Neuron (in vitro differentiated cells): ENCODE measurements at regions not wholly inside any gene's neighbourhood (a gene's known extent, or its start where the extent isn't known, plus 50 kb on each side); places are given as distances from the start of the nearest gene placed in this dataset.

ENCODE experiments used
- H2AFZ ChIP-seq: one replicate; pipeline ENCODE4 v1.6.1; 2013; ENCODE audit warnings: low read depth, mild to moderate bottlenecking, inconsistent platforms, low read length, moderate library complexity
- H3K27me3 ChIP-seq: one replicate; pipeline ENCODE4 v1.6.1; 2013; ENCODE audit warnings: low read length; ENCODE audit not compliant: insufficient read depth
- H3K36me3 ChIP-seq: one replicate; pipeline ENCODE4 v1.6.1; 2013; ENCODE audit warnings: low read length; ENCODE audit not compliant: insufficient read depth
- H3K4me1 ChIP-seq: one replicate; pipeline ENCODE4 v1.6.1; 2013; ENCODE audit warnings: low read length; ENCODE audit not compliant: insufficient read depth
- H3K4me3 ChIP-seq: 2 replicates; pipeline ENCODE4 v1.5.1; 2013; ENCODE audit warnings: mild to moderate bottlenecking, low read length, moderate library complexity
- H3K9me3 ChIP-seq: one replicate; pipeline ENCODE4 v1.6.1; 2013; ENCODE audit warnings: low read length

- Histone ChIP-seq H3K4me1 (no peaks in the 10 kb centered on the region), H2AFZ (no peak overlapping the region), H3K36me3 (no peaks in the 10 kb centered on the region), H3K9me3 (no peaks in the 10 kb centered on the region), H3K4me3 (no peak overlapping the region), H3K27me3 (no peaks in the 10 kb centered on the region)
Observed at GRCh38 chr7:136143271-136143670, 166.1 kb upstream of the MTPN start.

GRCh38 chr7:136142583-136142982 is 165.4 kb upstream of the MTPN start:
- Histone ChIP-seq H3K4me1 (no peaks in the 10 kb centered on the region), H3K27me3 (no peaks in the 10 kb centered on the region), H3K4me3 (no peak overlapping the region), H2AFZ (no peak overlapping the region), H3K9me3 (no peaks in the 10 kb centered on the region), H3K36me3 (no peaks in the 10 kb centered on the region)

GRCh38 chr7:136140469-136140868 is 163.3 kb upstream of the MTPN start:
- Histone ChIP-seq H3K36me3 (no peaks in the 10 kb centered on the region), H3K4me3 (no peak overlapping the region), H3K27me3 (no peaks in the 10 kb centered on the region), H3K9me3 (no peaks in the 10 kb centered on the region), H2AFZ (no peak overlapping the region), H3K4me1 (peaks cover 6% of the 10 kb centered on the region)

GRCh38 chr7:136139417-136139816 is 162.3 kb upstream of the MTPN start:
- peak overlapping the region; percentile 7 for H2AFZ ChIP-seq
- H3K27me3 ChIP-seq: no peaks in the 10 kb centered on the region
- no peak overlapping the region for H3K4me3 ChIP-seq
- no peaks in the 10 kb centered on the region for H3K36me3 ChIP-seq
- H3K4me1 ChIP-seq: peaks cover 9% of the 10 kb centered on the region
- H3K9me3 ChIP-seq: no peaks in the 10 kb centered on the region

GRCh38 chr7:136138991-136139390 is 161.8 kb upstream of the MTPN start:
- Histone ChIP-seq H3K36me3 (no peaks in the 10 kb centered on the region), H2AFZ (no peak overlapping the region), H3K27me3 (no peaks in the 10 kb centered on the region), H3K4me3 (no peak overlapping the region), H3K9me3 (no peaks in the 10 kb centered on the region), H3K4me1 (peaks cover 13% of the 10 kb centered on the region)

GRCh38 chr7:136136906-136137454 is 159.8 kb upstream of the MTPN start:
- H3K9me3 ChIP-seq: no peaks in the 10 kb centered on the region
- peaks cover 24% of the 10 kb centered on the region for H3K4me1 ChIP-seq
- H2AFZ ChIP-seq: no peak overlapping the region
- H3K27me3 ChIP-seq: no peaks in the 10 kb centered on the region
- no peaks in the 10 kb centered on the region for H3K36me3 ChIP-seq
- H3K4me3 ChIP-seq: no peak overlapping the region

- H3K36me3 ChIP-seq: no peaks in the 10 kb centered on the region
- no peak overlapping the region for H2AFZ ChIP-seq
- no peaks in the 10 kb centered on the region for H3K27me3 ChIP-seq
- no peak overlapping the region for H3K4me3 ChIP-seq
- H3K9me3 ChIP-seq: no peaks in the 10 kb centered on the region
- peaks cover 24% of the 10 kb centered on the region for H3K4me1 ChIP-seq
Observed at GRCh38 chr7:136134503-136134902, 157.3 kb upstream of the MTPN start.

- no peaks in the 10 kb centered on the region for H3K9me3 ChIP-seq
- no peaks in the 10 kb centered on the region for H3K27me3 ChIP-seq
- H2AFZ ChIP-seq: no peak overlapping the region
- peaks cover 24% of the 10 kb centered on the region for H3K4me1 ChIP-seq
- no peaks in the 10 kb centered on the region for H3K36me3 ChIP-seq
- no peak overlapping the region for H3K4me3 ChIP-seq
Observed at GRCh38 chr7:136133551-136133950, 156.4 kb upstream of the MTPN start.

GRCh38 chr7:136131304-136131630 is 154.1 kb upstream of the MTPN start:
- no peaks in the 10 kb centered on the region for H3K27me3 ChIP-seq
- H3K36me3 ChIP-seq: no peaks in the 10 kb centered on the region
- peaks cover 18% of the 10 kb centered on the region for H3K4me1 ChIP-seq
- H3K4me3 ChIP-seq: no peak overlapping the region
- H3K9me3 ChIP-seq: no peaks in the 10 kb centered on the region
- H2AFZ ChIP-seq: no peak overlapping the region

GRCh38 chr7:136130511-136131303 is 153.5 kb upstream of the MTPN start:
- no peaks in the 10 kb centered on the region for H3K9me3 ChIP-seq
- H3K27me3 ChIP-seq: no peaks in the 10 kb centered on the region
- H2AFZ ChIP-seq: no peak overlapping the region
- no peak overlapping the region for H3K4me3 ChIP-seq
- no peaks in the 10 kb centered on the region for H3K36me3 ChIP-seq
- peaks cover 18% of the 10 kb centered on the region for H3K4me1 ChIP-seq

- H3K9me3 ChIP-seq: no peaks in the 10 kb centered on the region
- H3K27me3 ChIP-seq: no peaks in the 10 kb centered on the region
- H2AFZ ChIP-seq: no peak overlapping the region
- H3K4me1 ChIP-seq: peaks cover 1% of the 10 kb centered on the region
- no peak overlapping the region for H3K4me3 ChIP-seq
- H3K36me3 ChIP-seq: no peaks in the 10 kb centered on the region
Observed at GRCh38 chr7:136128050-136128449, 150.9 kb upstream of the MTPN start.

- H3K4me3 ChIP-seq: no peak overlapping the region
- no peak overlapping the region for H2AFZ ChIP-seq
- H3K9me3 ChIP-seq: no peaks in the 10 kb centered on the region
- no peaks in the 10 kb centered on the region for H3K27me3 ChIP-seq
- H3K36me3 ChIP-seq: no peaks in the 10 kb centered on the region
- H3K4me1 ChIP-seq: no peaks in the 10 kb centered on the region
Observed at GRCh38 chr7:136123352-136123751, 146.2 kb upstream of the MTPN start.

- Histone ChIP-seq H3K4me3 (no peak overlapping the region), H2AFZ (no peak overlapping the region), H3K36me3 (no peaks in the 10 kb centered on the region), H3K9me3 (no peaks in the 10 kb centered on the region), H3K27me3 (no peaks in the 10 kb centered on the region), H3K4me1 (no peaks in the 10 kb centered on the region)
Observed at GRCh38 chr7:136122026-136122425, 144.9 kb upstream of the MTPN start.

- H3K9me3 ChIP-seq: no peaks in the 10 kb centered on the region
- H3K36me3 ChIP-seq: no peaks in the 10 kb centered on the region
- no peaks in the 10 kb centered on the region for H3K27me3 ChIP-seq
- H3K4me3 ChIP-seq: no peak overlapping the region
- no peaks in the 10 kb centered on the region for H3K4me1 ChIP-seq
- no peak overlapping the region for H2AFZ ChIP-seq
Observed at GRCh38 chr7:136117539-136117938, 140.4 kb upstream of the MTPN start.
